Fibroblast of skin of left biceps (primary cell): ENCODE measurements at regions not wholly inside any gene's neighbourhood (a gene's known extent, or its start where the extent isn't known, plus 50 kb on each side); places are given as distances from the start of the nearest gene placed in this dataset.

Experiments
- DNase-seq, 2 experiments: peaks; one replicate each; pipeline ENCODE4 v3.0.0-alpha.2; 2013; ENCODE audit warnings: low read depth in 2 of 2

DNA sequence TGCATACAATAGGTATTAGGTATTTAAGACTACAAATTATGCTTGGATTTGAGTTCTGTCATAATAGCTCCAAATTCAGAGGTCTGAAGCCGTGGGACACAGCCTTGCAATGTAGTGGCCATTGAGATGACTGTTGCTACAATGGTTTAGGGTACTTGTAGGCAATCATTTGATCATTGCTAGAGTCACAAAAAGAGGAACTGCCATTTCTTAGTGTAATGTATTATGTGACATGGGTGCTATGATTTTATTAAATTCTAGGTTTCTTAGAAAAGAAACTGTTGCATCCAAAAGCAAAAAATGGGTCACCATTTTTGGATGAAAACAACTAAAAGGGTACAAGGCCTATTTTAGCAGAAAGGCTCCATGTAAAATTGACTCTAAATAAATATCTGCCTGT lies 129.9 kb upstream of the ZNF644 start:
- DNase-seq, result no peak

DNA sequence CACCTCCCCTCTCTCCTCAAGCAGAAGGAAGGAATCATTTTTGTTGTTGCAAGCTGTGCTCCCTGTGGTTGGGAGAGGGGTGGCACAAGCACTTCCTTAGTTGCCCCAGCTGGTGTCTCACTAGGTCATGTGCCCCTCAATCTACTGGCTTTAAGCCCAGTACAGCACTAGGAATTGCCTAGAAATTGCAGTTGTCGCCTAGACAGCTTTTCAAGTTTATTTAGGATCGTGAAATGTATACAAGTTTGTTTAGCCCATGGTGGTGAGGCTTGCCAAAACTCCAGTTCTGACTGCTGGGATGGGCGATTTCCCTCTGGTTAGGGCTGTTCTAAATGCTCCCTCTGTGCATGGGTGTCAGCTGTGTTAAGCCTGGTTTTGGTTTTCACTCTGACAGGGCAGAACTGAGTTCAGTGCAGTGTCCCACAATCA lies 126.8 kb upstream of the ZNF644 start:
- DNase-seq, result no peak

DNA sequence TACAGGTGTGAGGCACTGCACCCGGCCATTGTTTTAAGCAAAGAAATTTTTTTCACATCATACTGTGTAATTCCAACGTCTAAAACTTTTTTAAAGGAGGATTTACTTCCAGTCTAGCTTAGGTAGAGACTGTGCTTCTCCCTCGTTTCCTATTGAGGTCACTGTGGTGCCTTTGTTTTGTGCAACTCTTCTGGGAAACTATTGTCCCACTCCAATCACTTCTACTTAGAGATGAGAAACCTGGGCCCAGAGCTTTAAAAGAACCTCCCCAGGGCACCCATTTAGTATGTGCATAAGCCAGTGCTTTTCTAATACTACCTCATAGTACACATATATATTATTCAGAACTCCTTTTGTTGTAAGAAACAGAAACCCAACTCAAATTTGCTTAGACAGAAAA lies 120.0 kb upstream of the ZNF644 start:
- no peak for DNase-seq

DNA sequence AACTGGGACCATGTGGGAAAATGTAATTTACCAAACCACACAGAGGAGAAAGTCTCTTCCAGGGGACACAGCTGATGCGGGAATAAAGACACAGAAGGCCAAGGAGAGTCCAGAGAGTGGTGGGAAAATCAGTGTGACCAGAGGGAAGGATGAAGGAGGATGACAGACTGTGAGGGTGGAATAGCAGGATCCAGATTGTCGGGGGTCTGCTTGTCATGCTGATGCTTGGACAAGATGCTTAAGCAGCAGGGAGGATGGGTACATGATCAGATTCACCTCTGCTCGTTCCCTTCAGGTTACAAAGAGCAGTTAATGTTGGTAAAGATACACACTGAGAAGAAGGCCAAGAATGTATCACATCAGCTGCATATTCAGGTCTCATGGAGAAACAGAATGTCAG lies 117.1 kb upstream of the ZNF644 start:
- DNase-seq, result no peak

DNA sequence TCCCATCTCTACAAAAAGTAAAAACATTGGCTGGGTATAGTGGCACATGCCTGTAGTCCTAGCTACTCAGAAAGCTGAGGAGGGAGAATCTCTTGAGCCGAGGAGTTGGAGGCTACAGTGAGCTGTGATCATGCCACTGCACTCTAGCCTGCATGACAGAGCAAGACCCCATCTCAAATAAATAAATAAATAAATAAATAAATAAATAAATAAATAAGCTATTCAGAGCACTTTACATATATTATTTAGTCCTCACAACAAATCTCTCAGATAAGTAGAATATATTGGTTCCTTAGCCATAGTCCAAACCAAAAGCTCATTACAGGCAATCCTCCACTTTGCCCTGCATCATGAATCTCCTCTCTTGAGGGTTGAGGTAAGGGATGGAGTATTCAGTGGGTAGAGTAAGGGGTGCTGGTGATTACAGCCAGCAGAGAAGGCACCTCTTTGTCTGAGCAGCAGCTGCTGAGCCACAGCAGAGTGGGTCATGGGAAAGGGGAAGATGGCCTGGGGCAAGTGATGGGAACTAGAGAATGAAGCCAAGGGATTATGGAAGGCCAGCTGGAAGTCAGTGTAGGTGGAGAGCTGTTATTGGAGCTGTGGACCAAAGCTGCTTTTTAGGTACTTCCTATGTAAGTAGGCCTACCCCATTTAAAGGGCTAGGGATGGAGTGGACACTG lies 115.5 kb upstream of the ZNF644 start:
- DNase-seq, result no peak

DNA sequence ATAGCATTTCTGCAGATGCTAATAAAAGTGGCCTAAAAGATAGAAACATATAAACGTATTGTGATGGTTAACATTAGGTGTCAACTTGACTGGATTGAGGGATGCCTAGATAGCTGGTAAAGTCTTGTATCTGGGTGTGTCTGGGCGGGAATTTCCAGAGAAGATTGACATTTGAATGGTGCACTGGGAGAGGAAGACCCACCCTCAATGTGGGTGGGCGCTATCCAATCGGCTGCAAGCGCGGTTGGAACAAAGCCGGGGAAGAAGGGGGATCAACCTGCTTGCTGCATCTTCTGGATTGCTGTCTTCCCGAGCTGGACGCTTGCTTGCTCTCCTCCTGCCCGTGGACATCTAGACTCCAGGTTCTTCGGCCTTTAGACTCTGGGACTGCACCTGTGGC lies 114.0 kb upstream of the ZNF644 start:
- no peak for DNase-seq

DNA sequence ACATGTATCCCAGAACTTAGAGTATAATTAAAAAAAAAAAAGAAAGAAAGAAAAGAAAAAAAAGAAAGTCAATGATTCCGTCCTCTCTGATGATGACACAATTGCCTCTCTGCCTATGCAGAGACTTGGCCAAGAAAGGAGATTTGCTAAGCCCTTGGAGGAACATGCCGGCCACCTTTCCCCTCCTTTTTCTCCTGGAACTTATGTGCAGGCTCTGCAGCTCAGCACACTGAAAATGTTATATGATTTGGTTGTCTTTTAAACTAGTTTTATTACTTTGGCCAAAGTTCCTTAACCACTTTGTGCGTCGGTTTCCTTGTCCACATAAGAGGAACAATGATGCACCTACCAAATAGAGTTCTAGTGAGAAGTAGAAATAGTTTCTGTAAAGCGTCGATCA lies 111.4 kb upstream of the ZNF644 start:
- DNase-seq, result no peak

DNA sequence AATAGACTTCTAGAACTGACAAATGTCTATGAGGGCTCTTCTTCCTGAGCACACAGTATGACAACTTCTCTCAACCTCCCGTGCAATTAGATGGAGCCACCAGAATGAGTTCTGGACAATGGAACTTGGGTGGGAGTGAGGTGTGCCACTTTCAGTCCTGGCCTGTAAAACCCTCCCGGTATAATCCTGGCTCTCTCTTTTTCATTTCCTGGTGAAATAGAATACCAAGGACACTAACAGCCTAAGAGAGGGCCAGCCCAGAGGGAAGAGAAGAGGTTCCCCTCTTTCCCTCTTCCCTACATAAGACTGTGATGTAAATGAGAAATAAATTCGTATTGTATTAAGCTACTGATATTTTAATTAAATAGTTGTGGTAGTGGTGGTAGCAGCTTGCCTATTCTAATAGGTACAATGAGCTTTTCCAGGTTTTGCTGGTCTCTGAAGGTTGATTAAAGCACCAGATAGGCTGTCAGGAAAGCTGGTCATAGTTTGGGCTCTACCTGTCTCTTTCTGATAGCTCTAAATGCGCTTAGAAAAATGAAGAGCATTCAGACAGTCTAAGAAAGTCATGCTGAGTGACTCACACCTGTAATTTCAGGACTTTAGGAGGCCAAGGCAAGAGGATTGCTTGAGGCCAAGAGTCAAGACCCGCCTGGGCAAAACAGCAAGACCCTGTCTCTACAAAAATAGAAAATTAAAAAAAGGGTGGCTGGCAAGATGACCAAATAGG lies 108.6 kb upstream of the ZNF644 start:
- DNase-seq, result no peak

DNA sequence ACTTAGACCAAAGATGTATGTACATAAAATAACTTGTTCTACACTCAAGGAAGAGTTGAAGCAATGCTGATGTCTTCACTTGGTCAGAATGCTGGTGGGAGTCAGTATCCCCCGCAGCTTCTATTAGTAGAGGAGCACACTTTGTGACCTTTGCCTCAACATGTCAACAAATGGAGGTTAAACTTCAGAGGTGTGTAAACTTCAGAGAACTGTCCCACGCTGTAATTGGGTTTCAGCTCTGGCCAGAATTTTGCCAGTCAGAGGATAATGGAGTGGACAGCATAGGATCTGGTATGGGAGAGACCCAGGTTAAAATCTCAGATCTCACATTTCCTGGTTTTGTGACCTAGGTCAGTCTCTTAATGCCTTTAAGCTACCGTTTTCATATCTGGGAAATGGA lies 107.6 kb upstream of the ZNF644 start:
- no peak for DNase-seq

DNA sequence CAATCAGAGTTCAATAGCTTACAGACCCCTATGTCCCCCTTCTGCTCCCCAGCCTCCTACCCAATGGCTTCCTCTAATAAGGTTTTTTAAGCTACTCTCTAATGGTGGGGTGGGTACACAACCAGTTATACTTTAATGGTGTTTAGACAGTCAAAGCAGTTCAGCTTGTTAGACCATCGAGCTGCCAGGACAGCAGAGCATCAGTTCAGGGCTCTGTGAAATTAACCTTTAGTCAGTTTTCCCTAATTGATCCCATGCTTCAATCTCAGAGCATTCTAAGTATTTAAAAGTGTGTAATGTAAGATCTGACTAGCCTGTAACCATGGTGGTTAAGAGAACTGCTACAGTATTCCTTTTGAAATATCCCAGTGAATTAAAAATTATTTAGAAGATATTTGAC lies 107.2 kb upstream of the ZNF644 start:
- no peak for DNase-seq

DNA sequence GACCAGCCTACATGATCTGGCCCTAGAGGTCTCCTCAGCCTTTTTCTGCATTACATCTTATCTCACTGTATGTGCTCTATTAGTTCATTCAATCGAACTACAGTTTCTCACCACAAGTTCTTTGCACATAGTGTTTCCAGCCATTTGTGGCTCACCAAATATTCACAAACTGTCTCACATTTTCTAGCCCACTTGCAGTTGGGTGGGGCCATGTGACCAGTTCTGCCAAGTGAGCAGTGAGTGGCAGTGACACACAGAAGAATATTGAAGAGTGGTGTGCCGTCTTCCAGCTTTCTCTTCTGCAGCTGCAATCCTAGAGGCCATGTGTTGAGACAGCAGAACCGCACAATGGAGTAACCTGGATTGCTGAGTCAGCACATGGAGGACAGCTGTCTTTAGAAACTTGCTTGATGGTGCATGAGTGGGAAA lies 103.2 kb upstream of the ZNF644 start:
- DNase-seq, result no peak

DNA sequence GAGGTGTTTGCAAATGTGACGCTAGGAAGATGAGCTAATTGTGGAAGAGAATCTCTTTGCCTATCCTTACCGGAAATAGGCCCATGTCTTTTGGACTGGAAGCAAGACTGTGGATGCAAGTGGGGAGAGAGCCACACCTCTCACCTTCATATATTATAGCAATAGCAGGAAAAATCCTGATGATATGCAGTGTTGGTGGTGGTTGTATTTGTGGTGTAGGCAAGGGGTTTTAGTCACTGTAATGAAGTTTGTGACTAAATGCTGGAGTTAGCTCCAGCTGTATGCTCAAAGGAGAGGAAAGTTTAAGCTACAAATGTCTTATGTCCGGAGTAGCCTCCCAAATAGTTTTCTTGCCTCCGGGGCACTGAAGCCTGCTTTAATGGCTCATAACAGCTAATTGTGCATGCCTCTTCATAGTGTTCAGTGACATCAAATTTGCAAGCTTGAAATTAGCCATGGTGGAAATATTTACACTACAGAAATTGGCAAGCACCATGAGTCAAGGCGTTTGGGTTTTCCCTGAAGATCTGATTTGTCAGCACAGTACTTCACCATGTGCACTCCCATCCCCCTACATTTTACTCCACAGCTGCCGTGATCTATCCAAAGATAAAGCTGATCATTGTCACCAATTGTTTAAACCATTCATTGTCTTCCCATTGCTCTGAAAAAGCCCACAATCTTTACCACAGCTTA lies 102.6 kb upstream of the ZNF644 start:
- no peak for DNase-seq

DNA sequence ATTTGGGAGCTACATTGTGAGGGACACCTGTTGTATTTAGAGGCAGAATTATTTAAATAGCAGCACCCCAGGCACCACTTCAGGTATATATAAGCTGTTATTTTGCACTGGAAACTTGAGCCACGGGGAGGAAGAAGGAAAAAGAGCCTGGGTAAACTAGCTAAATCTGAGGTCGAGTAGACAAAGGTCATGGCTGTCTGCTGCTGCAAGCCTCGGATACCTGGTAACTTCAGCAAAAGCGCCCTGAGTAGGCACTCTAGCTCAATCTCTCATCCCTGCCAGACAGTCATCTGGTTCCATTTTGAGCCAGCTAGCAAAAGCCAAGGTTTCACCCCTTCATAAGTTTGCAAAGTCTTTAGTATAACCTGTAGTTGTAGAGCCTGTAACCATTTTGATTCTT lies 101.9 kb upstream of the ZNF644 start:
- no peak for DNase-seq

DNA sequence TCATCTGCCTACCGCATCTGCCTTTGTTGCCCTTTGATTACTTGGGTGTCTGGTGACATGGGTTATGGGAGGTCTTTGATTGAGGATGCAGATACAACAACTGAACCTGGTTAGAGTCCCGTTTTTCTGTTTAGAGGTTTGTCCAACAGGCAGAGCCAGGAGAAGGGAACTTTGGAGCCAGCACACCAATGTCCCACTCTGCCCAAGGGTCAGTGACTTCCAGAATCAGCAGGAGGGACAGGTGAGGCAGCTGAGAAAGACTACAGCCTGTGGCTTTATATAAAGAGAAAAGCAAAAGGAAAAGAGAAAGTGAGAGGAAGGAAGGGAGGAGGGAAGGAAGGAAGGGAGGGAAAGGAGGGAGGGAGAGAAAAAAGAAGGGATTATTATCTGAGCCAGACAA lies 101.5 kb upstream of the ZNF644 start:
- no peak for DNase-seq

DNA sequence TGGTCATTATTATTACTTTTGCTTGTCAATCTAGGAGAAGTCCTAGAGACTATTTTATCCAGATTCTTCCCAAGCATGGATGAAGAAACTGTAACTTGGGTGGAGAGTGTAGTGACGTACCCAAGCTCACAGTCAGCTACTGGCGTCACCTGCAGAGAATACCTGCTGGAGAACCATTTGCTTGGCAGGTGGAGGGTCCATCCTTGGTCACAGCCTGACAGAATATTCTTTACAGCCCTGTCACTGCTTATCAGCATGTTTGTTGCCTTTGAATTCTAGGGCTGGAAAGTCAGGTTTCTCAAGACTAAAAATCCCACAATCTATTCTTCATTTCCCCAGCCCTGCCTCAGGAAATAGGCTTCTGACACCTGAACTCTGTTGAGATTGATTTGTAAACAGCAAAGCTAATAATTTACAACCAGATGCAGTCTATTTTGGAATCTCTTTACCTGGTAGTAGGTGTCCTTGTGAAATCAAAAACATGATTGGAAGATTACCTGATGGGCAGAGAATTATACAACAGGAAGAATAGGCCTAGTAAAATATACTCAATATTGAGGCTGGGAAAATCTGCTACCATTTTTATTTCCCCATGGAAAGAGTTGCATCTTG lies 100.4 kb upstream of the ZNF644 start:
- no peak for DNase-seq

DNA sequence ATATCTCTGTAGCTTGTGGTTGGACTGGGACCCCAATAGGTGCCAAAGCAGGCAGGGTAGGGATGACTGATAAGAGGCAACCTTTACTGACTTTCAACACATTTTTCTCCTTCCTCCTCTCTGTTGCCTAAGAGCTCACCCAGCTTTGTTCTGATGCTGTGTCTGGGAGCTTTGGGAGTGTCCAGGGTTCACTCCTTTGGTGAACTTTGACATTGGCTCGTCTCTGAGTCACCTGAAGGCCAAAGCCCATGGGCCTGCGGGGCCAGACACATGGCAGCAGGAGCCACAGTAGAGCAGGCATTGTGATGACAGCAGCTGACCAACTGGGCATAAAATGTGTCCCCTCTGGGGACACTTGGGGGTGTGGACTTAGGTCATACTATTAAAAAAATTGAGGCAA lies 99.5 kb upstream of the ZNF644 start:
- DNase-seq, result no peak

DNA sequence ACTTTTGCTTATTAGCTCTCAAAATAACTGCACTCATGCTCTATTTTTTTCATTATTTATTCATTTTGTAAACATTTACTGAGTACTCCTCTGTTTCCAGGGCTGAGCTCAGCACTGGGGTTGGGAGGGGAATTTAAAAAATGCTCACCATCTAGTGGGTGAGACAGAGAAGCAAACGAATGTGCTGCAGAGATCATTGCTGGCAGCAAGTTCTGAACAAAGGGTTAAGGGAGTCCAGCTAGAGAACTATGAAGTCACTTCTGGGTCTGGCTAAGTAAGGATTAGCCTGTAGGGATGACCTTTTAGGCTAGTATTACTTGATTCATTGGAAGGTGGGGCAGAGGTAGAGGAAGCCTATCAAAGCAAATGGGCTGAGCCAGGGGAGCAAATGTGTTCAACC lies 99.1 kb upstream of the ZNF644 start:
- DNase-seq, result no peak

DNA sequence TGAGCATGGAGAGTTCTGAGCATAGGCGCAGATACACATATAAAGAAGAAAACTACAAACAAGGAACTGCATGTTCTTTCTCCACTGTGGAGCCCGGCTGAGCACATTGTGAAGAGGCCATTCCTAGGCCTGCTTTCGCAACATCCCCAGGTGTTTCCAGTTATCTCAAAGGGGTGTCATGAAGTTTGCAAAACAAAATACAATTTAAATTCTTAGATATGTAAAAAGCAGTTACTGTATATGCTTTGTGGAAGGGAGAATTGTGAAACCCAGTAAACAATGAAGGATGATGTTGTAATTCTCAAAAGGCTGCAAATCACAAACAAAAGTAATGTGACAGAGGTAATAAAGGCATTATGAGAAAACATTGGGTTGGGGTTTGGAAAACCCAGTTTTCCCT lies 98.6 kb upstream of the ZNF644 start:
- no peak for DNase-seq

DNA sequence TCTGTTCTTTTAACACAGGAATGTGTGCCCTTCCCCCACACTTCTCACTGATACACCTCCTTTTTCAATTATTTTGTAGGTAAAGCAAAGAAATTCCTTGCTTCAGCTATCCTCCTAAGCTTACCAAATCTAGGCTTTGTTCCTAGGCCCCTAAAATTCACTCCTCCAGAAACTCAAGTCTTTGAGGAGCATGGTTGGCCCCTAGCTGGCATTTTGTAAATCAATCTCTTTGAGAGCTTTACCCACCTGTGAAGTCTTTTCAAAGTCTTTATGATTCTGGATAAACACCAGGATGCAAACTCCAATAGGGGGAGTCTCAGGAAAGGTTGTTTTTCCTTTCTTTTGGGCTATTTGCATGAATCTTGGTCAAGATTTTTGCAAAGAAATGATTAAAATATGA lies 82.9 kb upstream of the ZNF644 start:
- no peak for DNase-seq

DNA sequence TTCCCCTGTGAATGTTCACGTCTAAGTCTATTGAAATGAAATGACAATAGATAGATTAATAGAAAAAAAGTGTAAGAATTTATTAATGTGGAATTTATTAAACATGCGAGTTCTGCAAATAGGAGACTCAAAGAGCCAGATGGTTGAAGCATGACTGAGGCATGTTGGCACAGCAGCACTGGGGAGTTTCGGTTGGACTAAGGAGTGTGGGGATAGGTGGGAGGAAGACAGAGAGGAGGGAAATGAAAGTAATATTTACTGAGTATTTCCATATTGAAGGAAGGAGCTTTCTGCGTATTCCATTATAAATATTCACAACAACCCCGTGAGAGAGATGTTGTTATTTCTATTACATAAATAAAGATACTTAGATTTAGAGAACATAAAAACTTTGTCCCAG lies 79.5 kb upstream of the ZNF644 start:
- DNase-seq, result no peak

DNA sequence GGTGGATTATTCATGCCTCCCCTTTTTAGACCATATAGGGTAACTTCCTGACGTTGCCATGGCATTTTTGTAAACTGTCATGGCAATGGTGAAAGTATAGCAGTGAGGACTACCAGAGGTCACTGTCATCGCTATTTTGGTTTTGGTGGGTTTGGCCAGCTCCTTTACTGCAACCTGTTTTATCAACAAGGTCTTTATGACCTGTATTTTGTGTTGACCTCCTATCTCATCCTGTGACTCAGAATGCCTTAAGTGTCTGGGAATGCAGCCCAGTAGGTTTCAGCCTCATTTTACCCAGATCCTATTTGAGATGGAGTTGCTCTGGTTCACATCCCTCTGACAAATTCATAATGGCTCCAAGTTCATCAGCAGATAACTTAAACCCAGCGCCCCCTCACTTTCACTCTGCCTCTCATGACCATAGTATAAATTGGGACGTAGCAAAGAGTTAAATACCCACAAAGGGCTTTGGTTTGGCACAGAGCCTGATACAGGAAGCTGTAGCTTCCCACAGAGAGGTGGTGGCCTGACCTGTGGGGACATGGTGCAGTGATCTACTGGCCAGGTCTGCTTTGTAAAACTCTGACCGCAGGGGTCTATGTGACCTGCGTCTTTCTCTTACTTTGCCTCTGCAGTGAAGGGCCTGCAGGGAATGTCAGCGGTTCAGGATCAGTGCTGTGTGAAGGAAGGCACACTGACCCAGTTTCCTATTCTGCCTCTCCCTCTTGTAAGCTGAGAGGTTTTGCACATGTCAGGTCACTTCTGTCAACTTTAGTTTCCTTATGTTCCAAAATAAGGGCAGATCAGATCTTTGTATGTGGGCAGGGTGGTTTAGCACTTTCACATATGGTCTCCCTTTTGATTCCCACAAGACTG lies 78.1 kb upstream of the ZNF644 start:
- DNase-seq, result no peak
